NCI-H748 (cell line): ENCODE measurements at regions not wholly inside any gene's neighbourhood (a gene's known extent, or its start where the extent isn't known, plus 50 kb on each side); places are given as distances from the start of the nearest gene placed in this dataset.
A peak's percentile ranks its signal among the peaks of the same experiment; 100 is the strongest.

Experiments
- DNase-seq: peaks from one replicate; lab custom pipeline; 2025; ENCODE audit not compliant: unreplicated experiment; lab: John Stamatoyannopoulos, UW

GRCh38 chr2:173584000-173584399 lies 229.3 kb downstream of the CDCA7 start:
- DNase-seq: no peak

GRCh38 chr2:173584676-173585458 lies 230.2 kb downstream of the CDCA7 start:
- no peak for DNase-seq

- DNase-seq: no peak
Observed at GRCh38 chr2:173588931-173589369, 234.3 kb downstream of the CDCA7 start.

GRCh38 chr2:173589604-173590275 lies 235.1 kb downstream of the CDCA7 start:
- DNase-seq: peak; percentile 66

- DNase-seq: peak; percentile 99
Observed at GRCh38 chr2:173590276-173590861, 235.7 kb downstream of the CDCA7 start.

GRCh38 chr2:173593109-173593508 lies 238.4 kb downstream of the CDCA7 start:
- no peak for DNase-seq

- no peak for DNase-seq
Observed at GRCh38 chr2:173596244-173596643, 241.6 kb downstream of the CDCA7 start.

GRCh38 chr2:173598525-173598924 lies 243.9 kb downstream of the CDCA7 start:
- no peak for DNase-seq

GRCh38 chr2:173599821-173600359 lies 245.2 kb downstream of the CDCA7 start:
- DNase-seq: no peak

GRCh38 chr2:173602153-173602795 lies 247.6 kb downstream of the CDCA7 start:
- no peak for DNase-seq

- no peak for DNase-seq
Observed at GRCh38 chr2:173605994-173606393, 251.3 kb downstream of the CDCA7 start.

- no peak for DNase-seq
Observed at GRCh38 chr2:173606619-173607248, 252.1 kb downstream of the CDCA7 start.

- peak; percentile 76 for DNase-seq
Observed at GRCh38 chr2:173607606-173608311, 253.1 kb downstream of the CDCA7 start.

GRCh38 chr2:173611121-173611520 lies 256.4 kb downstream of the CDCA7 start:
- no peak for DNase-seq

GRCh38 chr2:173612354-173612753 lies 257.7 kb downstream of the CDCA7 start:
- DNase-seq: no peak

GRCh38 chr2:173613386-173613785 lies 258.7 kb downstream of the CDCA7 start:
- no peak for DNase-seq

GRCh38 chr2:173614265-173614930 lies 259.7 kb downstream of the CDCA7 start:
- DNase-seq: no peak

GRCh38 chr2:173623438-173624319 lies 269.0 kb downstream of the CDCA7 start:
- DNase-seq: no peak

- DNase-seq: no peak
Observed at GRCh38 chr2:173625315-173625714, 270.6 kb downstream of the CDCA7 start.
